Activated CD4-positive, alpha-beta T cell treated with anti-CD3 and anti-CD28 coated beads, Interleukin-2, amount 50 U/mL, for 24 hours (primary cell): ENCODE measurements at regions not wholly inside any gene's neighbourhood (a gene's known extent, or its start where the extent isn't known, plus 50 kb on each side); places are given as distances from the start of the nearest gene placed in this dataset.
A peak's percentile ranks its signal among the peaks of the same experiment; 100 is the strongest.

Experiments
- DNase-seq, 2 donors: peaks; one replicate each; pipeline ENCODE4 v3.0.0-alpha.2; 2020; ENCODE audit warnings: low read depth in 1 of 2, low spot score in 1 of 2

DNA sequence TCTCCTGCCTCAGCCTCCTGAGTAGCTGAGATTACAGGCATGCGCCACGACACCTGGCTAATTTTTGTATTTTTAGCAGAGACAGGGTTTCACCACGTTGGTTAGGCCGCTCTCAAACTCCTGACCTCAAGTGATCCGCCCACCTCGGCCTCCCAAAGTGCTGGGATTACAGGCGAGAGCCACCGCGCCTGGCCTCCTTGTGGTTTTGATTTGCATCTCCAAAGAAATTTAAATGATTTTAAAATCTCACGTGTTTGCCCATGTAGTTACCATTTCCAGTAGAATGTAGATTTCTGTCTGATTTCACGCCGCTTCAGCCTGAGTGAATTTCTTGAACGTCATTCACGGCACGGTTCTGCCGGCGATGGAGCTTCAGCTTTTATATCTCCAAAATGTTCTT, 55.8 kb downstream of the IGF2 start:
- no peak for DNase-seq

- peak in 1 of 2 donors; percentile 33 for DNase-seq
These were observed 62.0 kb downstream of the IGF2 start for GRCh38 chr11:2077061-2077802.

GRCh38 chr11:2076441-2076840, 62.7 kb downstream of the IGF2 start:
- DNase-seq, result no peak

DNA sequence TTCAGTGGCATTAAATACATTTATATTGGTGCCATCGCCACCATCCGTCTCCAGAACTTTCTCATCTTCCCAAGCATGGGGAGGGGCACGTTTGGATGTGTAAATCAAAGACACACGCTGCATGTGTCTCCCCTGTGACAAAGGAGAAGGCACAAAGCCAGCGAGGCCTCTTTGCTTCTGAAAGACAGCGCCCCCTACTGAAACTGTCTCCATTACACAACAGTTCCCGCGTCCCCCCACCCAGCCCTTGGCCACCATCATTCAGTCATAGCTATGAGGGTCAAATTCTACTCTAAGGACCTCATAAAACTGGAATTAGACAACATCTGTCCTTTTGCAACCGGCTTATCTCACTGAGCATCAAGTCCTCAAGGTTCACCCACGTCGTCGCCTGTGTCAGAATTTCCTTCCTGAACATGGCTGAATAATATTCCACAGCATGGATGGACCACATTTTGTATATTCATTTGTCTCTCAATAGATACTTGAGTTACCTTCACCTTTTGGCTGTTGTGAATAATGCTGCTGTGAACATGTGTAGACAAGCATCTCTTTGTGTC, 64.8 kb downstream of the IGF2 start:
- DNase-seq, result no peak

DNA sequence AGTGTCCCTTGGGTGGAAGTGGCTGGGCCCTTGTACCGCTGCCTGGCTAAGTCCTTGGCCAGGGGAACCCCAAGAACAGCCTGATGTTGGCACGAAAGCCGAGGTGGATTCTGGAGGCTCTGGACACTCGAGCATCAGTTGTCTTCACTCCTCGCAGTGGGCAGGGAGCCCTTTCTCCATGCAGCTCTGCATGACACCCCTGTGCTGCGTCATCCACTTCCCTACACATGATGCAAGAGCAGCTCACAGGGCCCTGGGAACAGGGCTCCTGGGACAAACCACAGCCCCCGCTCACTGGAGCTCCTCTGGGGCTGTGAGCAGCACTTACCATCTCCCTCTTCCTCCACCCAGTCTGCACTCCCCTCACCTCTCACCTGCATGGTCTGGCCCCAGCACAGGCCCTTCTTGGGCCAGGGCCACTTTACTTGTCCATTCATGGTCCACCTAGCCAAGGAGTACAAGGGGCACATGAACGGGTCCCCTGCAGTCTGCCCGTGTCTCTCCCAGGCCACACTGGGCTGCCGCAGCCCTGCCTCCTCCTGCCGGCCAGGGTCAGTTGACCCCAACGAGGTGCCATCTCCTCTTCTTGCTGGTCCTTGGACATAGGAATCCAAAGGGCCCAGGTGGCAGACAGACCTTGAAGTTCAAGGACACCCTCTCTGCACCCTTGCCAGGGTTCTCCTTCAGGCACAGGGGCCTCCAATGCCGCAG, 66.5 kb downstream of the IGF2 start:
- no peak for DNase-seq

DNA sequence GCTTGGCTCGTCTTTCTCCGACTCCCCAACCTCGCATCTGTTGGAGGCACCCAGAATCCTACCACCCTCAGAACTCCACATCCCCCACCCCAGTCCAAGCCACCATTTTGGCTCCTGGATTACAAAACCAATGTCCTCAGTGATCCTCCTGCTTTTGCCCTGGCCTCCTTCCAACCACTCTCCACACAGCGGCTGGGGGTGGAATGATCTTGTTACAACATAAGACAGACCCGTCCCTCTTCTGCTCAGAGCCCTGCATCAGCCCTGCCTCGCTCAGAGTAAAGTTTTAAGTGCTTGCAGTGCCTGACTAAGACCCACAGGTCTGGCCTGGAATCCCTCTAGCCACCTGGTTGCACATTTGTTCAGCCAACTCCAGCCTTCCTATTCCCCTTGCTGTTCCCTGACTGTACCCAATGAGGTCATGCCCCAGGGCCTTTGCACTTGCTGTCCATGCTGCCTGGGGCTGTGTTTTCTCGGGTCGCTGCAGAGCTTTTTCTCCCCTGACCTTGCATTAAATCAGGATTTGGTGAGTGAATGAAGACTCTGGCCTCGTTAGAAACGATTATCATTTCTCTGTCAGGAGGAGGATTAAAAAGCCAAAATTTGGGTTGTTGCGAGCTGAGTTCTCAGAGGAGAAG, 67.3 kb downstream of the IGF2 start:
- no peak for DNase-seq
